Stimulated activated CD4-positive, alpha-beta T cell treated with anti-CD3 and anti-CD28 coated beads, Interleukin-2, amount 100 ng/mL, for 48 hours (primary cell): ENCODE measurements at regions not wholly inside any gene's neighbourhood (a gene's known extent, or its start where the extent isn't known, plus 50 kb on each side); places are given as distances from the start of the nearest gene placed in this dataset.

Experiments
- DNase-seq, 2 donors: peaks; one replicate each; pipeline ENCODE4 v3.0.0-alpha.2; 2020

DNA sequence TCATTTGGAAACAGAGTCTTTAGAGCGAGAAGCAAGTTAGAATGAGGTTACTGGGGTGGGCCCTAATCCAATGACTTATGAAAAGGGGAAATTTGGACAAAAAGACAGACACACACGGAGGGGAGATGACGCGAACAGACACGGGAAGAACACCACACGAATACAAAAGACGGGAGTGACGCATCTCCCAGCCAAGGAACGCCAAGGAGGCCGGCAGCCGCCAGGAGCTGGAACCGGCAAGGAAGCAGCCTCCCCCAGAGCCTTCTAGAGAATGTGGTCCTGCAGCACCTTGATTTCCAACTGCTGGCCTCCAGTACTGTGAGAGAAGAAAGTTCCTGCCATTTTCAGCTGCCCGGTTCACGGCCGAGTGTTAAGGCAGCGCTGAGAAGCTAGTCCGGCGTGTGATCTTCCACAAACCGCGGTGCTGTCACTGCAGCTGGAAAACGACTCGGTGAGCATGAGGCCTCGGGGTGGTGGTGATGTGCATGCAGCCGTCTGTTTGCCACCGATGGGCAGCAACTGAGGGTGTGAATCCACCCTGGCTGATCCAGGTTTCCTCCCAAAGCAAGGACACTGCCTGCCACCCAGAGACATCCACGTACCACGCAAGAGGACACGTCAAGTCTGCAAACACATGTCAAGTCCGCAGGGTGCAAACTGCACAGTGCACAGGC, 124.5 kb downstream of the NCOR2 start:
- no peak for DNase-seq

DNA sequence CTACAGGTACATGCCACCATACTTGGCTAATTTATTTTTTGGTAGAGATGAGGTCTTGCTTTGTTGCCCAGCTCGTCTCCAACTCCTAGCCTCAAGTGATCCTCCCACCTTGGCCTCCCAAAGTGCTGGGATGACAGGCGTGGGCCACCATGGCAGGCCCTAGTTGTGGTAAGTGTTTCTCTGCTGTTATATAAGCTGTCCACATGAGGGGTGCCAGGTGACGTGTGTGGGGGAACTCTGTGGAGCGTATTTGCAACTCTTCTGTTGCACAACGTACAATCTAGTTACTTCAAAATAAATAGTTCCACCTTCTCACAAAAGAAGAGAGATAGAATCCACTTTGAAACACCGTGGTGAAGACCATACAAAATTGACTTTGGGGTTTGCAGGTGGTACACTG, 125.1 kb downstream of the NCOR2 start:
- DNase-seq: no peak

DNA sequence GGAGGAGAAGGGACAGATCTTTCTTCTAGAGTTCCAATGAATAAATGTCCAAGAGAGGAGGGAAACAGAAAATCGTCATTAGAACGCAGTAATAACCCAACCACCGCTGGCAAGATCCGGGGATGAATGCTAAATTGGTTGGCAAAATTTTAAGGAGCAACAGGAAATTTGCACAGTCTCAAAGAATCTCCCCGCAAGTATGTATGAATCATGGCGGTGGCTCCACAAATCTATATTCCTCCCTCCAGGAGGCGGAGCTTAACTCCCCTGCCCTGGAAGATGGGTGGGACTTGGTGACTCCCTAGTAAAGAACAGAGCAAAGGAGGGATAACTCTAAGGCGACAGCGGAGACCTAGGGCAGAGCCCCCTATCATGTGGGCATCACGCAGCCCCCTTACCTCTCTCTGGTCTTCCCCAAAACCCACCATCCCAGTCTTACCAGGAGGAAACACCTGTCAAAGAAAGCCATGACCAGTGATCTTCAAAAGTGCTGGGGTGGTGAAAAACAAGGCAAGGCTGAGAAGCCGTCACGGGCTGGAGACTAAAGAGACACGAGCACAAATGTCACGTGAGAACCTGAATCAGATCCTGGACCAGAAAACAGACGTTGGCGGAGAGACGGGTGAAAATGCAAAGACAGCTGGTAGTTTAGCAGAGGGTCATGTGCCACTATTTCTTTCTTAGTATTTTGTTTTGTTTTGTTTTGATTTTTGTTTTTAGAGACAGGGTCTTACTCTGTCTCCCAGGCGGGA, 125.8 kb downstream of the NCOR2 start:
- no peak for DNase-seq

DNA sequence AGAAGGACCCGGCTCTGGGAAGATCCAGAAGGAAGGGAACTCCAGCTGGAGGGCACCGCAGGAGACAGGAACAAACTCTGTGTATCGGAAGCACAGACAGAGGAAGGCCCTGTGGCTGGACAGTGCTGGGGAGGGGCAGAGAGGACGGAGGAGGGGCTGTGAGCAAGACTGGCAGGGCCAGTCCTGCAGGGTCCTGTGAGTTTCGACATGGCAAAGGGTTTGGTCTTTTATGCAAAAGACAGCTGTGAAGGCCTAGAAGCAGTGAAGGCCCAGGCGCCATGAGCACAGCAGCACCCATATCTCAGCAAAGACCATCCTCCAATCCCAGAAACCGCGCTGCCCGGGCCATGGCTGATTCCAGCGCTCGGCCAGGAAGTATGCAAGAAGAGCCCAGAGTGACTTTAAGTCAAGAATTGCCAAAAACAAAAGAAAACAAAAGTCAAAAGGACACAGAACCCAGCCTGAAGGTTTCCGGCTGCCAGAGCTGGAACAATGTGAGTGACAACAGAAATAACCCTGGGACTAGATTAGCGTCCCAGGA, 126.5 kb downstream of the NCOR2 start:
- DNase-seq: no peak

DNA sequence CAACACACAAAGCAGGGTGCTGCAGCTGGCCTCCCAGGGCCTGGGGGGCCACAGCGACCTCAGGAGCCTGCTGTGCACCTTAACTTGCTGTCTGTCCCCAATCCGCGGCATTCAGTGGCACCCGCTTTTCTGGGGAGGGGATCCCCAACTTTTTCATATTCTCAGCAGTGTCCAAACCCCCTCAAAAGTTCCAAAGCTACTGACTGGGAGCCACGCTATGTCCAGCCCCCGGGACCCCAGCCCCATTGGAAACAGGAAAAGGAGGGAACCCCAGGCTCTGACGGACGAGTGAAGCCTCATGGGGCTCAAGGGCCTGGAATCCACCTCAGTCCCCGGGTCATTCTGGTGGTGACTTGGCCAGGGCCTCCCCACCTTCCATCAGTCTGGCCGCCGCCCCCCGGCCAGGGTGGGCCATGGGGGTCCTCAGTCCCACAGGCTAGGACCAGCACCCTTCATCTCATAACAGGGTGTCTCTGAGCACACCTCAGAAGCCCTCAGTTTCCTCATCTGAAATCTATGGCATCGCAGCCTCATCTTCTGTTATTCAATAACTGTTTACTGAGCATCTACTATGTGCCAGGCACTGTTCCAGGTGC, 127.3 kb downstream of the NCOR2 start:
- no peak for DNase-seq

DNA sequence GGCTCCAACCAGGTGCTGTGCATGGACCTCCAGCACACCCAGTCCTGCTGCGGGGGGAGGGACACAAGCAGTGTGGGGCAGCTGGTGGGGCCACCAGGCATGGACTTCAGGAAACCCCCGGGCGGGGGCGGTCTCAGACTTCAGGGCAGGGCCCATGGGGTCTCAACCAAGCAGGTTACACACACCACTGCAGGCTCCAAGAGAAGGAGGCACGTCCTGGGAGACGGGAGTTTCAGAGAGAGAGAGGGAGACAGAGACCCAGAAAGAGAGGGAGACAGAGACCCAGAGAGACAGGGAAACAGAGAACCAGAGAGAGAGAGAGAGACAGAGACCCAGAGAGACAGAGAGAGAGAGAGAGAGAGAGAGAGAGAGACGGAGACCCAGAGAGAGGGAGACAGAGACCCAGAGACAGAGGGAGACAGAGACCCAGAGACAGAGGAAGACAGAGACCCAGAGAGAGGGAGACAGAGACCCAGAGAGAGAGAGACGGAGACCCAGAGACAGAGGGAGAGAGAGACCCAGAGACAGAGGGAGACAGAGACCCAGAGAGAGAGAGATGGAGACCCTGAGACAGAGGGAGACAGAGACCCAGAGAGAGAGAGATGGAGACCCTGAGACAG, 128.9 kb downstream of the NCOR2 start:
- DNase-seq: no peak

DNA sequence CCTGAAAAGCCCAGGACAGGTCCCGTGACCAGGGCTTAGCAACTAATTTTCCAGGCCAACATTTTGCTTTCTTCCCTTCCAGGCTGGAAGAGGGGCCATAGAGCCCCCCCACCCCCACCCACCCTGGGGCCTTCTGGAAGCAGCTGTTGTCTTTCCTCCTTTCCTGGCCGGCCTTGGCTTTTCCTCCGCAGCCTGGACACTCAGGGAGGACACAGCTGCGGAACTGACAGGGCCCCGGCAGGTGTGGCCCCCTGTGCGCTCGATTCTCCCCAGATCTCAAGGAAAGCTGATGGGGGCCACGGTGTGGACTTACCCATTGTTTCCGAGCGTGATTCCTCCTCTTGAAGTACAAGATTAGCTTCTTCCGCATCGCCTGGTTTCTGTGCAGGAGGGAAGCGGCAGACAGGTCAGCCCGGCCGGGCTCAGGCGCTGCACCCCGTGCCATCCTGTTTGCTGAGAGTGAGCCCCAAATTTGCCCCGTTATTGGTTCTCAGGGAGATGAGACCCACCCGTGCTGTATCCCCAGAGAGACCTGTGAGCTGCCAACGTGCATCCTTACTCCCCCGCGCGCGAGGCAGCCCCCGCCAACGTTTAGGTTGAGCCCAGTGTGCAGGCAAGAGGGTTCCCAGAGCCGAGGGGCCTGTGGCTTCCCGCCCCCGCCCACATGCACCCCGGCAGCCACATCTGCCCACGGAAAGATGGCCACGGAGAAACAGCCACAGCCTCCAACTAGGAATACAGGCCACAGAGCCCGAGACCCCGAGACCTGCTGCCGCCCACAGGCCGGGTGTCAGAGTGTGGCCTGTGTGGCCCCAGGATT, 129.6 kb downstream of the NCOR2 start:
- no peak for DNase-seq

DNA sequence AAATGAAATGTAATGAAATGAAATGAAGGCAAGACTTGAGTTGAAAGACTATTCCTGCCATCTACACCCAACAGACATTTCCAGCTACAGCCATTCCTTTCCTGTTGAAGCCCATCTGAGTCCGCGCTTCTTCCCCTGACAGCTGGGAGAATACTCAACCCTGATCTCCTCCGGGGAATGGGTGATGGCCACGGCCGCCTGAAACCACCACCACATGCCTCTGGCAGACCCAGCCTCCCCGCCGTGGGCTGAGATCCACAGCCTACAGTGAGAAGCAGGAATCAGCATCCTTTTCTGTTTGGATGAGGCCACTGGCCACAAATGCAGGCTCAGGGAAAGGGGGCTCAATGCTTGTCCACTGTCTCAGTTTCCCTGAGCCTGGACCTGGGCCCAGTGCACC, 130.3 kb downstream of the NCOR2 start:
- no peak for DNase-seq

DNA sequence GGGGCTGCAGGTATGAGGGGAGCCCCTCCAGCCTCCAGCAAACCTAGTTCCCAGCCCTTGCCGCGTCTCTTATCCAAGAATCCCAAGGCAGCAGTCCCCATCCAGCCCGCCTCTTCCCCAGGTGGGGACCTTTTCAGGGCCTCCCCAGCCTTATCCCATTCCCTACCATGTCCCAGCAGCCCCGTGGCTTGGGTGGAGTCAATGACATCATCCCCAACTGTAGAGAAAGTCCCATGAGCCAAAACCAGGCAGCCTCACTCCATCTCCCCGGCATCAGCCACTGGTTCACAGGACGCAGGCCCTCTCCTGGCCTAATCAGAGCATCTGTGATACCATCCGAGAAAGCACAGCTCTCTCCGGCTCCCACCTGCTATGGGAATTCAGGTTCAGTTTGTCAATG, 131.0 kb downstream of the NCOR2 start:
- DNase-seq: no peak

DNA sequence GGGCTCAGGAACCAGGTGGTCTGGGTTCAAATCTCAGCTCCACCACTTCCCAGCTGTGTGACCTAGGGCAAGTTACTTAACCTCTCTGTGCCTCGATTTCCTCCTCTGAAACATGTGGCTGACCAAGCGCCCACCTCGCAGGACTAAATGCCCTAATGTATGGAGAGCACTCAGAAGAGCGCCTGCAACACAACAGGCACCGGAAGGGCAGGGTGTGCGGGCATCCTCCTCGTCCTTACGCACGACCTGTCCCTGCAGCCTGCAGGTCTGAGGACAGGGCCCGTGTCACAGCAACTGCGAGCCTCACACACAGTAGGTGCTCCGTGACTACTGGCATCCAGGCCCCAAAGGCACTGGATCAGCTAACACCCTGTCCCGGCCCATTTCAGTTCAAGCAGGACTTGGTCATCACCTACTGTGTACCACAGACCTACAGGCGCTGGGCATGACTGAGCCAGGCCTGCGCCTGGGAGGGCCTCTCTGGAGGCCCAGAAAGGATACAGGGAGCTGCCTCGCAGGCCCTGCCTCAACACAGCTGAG, 131.5 kb downstream of the NCOR2 start:
- no peak for DNase-seq

DNA sequence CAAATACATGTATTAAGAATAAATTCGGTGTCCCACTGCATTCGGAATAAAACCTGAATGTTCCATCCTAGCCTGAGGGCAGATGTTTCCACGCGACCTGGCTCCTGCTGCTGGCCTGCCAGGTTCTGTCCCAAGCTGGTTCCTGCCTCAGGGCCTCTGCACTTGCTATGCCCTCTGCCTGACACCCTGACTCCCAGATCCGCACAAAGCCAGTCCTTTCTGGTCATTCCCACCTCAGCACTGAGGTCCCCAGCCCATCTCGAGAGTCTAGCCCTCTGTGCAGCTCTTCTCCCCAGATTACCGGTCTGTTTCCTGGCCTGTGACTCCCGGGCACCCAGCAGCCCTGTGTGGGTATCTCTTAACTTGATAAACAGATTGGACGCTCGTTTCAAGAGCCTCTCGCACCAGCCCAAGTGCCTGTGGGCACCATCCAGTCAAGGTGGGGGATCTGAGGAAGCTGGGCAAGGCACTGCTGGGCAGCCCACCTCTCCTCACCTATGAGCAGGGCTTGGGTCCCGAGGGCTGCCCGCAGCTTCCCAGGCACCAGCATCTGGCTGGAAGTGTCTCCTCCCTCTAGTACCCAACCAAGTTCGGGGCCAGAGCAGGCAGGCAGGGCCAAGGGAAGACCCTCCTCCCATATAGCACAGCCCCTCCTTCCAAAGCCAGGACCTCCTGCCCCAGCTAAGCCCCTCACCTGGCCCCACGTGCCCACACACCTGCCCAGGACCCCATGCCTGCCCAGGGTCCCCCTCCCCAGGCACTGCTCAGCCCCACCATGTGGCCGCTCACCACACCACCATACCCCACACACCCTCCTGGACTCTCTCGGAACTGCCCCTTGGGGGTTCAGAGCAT, 132.2 kb downstream of the NCOR2 start:
- no peak for DNase-seq

DNA sequence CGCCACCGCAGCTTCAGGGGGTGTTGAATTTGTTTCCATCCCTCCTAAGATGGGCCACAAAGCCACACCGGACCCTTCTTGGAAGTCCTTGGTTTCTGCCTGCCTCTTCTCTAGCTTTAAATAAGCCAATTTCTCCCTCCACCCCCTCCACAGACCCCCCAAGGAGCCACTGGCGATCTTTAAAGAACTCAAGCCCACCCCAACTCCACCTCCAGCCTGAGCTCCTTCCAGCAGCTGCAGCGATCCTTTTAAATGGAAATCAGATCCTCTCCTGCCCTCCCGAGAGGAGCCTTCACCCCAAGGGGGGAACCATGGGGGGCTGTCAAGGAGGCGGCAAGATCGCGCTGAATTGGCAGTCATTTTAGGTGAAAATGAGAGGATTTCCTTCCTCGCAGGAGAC, 133.1 kb downstream of the NCOR2 start:
- DNase-seq: no peak

DNA sequence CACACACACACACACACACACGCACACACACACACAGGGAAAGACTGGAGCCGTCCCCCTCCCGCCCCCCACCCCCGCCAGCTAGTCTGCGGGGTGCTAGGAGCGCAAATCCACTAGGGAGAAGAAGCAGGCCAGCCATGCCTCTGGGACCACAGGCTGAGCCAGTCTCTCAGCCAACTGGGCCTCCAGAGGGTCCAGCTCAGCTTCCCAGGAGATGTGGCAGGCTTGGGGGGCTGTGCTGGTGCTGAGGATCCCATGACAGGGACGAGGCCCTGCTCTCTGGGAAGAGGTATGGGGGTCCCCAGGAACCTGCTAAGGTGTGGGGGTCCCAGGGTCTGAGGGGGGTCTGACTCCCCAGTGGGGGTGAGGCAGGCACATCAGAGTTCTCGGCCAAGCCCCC, 133.5 kb downstream of the NCOR2 start:
- no peak for DNase-seq

DNA sequence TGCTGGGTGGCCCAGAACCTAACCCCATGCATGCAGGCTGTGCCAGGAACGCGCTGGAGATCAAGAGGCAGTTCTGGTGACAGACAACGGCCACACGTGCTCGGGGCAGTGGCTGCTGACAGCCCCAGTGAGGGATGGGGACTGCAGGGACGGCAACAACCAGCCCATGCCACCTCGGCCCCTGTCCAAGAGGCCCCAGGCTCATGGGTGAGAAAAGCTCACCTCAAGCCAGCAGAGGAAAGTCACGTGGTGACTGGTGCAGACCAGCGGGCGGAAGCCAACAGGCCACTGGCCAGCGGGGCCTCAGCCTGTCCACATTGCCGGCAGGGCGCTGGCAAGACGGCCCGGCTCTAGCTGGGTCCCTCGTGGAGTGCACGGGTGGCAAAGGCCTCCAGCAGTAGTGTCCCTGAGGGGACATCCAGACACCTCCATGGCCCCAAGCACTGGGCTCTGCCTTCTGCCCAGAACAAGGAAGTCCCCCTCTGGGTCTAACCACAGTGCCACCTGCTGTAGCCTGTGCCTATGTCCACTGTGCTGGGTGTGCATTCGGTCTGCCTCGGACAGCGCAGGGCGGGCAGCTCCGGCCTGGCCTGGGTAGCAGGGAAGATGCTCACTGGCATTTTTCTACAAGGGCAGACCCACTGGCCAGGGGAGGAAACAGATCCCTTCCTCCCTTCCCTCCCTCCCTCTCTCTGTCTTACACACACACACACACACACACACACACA, 134.1 kb downstream of the NCOR2 start:
- no peak for DNase-seq

DNA sequence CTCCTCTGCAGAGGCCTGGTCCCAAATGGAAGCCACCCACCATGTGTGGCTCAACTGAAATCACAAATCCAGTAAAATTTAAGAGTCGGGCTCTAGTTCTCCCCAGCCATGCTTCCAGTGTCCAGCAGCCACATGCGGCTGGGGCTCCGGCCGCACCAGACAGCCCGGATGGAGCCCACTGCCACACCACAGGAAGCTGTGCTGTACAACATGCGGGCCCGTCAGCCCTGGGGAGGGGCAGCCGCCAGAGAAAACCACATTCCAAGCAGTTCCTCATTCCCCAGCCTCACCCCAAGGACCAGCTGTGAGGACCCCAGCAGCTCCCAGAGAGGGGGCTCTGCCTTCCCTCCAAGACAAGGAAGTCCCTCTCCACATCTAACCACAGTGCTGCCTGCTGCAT, 135.0 kb downstream of the NCOR2 start:
- DNase-seq: no peak

DNA sequence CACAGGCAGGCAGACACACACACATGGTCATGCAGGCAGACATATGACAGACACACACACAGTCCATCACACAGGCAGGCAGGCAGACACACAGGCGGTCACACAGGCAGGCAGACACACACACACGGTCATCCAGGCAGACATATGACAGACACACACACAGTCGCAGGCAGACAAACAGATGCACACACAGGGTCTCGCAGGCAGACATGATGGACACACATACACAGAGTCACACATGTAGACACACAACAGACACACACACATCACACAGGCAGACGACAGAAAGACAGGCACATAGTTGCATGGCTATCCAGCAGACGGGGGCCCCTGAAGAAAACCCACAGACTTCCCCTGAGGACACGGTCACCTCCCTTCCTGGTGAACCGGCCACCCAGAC, 135.4 kb downstream of the NCOR2 start:
- no peak for DNase-seq

DNA sequence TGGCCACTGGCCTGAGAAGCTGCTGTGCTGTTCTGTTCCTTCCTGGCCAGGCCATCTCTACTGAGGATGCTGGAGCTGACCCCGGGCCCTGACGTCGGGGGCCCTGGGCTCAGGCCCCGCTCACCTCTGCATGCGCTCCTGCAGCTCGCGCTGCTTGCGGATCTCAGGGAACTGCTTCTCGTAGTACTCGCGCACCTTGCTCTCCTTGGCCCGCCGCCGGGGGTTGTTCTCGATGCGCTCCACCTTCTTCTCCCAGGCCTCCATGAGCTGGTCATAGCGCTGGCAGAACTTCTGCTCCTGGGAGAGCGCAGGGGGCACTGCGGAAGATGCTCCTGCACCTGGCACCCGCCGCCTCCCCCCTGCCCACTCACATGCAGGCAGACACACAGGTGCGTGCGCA, 135.6 kb downstream of the RFLNA start:
- no peak for DNase-seq

DNA sequence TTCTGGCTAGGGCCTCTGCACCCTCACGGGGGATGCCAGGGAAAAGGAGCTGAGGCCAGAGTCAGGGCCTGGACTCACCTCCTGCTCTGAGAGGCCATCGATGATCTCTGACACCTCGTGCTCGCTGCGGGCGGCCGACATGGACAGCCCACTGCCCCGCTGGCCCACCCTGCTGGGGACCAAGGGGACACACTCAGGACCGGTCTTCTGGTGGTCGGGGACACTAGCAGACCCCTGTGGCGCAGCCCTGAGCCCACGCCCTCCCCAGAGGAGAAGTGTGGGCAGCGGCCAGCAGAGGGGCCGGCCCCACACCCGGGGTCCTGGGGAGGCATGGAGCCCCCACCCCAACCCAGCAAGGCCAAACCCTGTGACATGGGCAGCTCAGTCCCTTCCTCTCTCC, 134.6 kb downstream of the RFLNA start:
- DNase-seq: no peak

DNA sequence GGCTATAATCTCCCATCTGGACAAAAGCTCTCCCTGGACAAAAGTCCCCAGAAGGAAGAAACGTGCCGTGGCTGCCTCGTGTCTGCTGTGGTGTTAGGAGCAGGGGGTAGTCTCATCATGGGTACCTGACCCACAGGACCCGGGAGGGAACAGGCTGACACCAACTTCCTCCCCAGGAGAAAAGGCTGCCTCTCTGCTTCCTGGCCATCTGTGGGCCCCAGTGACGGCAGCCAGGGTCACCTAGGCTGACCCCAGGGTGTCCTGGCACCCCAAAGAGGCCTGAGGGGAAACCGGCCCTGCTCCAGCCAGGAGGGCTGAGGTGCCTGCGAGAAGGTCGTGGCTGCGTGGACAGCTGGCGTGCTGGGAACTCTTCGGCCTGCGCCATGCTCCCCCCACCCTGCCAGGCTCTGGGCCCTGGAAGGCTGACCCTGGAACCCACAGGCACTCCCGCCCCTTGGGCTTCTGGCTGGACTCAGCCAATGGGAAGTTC, 133.9 kb downstream of the RFLNA start:
- no peak for DNase-seq

DNA sequence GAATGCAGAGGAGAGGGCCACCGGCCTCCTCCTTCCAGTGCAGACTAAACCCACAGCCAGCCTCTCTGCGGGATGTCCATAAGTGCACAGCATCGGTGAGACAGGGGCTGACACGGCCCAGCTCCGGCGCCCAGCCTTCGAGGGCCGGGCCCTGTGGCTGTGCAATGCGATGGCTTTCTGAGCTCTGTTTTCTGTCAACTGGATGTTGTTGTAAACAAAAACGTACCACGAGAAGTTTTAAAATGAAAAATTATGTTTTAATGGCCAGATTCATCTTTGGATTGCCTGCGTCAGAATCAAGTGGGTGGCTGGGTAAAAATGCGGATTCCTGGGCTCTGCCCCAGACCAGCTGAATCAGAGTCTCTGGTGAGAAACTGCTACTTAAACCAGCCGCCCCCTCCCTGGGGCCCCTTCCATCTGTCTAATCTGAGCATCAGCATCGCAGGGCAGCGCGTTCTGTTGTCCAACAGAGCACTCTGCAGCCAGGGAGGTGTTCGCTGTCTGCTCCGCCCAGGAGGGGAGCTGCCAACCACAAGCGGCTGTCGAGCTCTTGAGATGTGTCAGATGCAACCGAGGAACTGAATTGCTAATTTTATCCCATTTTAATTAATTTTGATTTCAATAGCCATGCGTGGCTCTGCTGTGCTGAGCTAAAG, 133.4 kb downstream of the RFLNA start:
- DNase-seq: no peak
